IMR-90 (cell line): ENCODE measurements at regions not wholly inside any gene's neighbourhood (a gene's known extent, or its start where the extent isn't known, plus 50 kb on each side); places are given as distances from the start of the nearest gene placed in this dataset.

Experiments used
- ATAC-seq: fragments of 200-7000 bp; cut with Tn5 transposase; 2 replicates; pipeline ENCODE4 v1.9.1; 2020; ENCODE audit warnings: low read depth, mild to moderate bottlenecking, moderate library complexity
- BruUV-seq: library from RNA; stranded (reverse); fragments of 400-500 nt; replicated peaks from 2 replicates; lab custom pipeline; 2021; lab: Mats Ljungman, UMichigan
- CTCF ChIA-PET: fragments of 300-600 bp; formaldehyde crosslinking; extraction: SDS; loops from one replicate; lab custom pipeline; 2021; ENCODE audit warnings: antibody characterized with exemption; lab: Yijun Ruan, JAX
- POLR2A ChIA-PET: fragments of 300-600 bp; sonication (Branson Sonifier 250); formaldehyde crosslinking; loops from one replicate; lab custom pipeline; 2022; ENCODE audit warnings: antibody characterized with exemption; ENCODE audit not compliant: unreplicated experiment; lab: Charles Lee
- DNase-seq: peaks from one replicate; pipeline ENCODE4 v3.0.0; 2013
- H2AFZ ChIP-seq: replicated peaks from 2 replicates; pipeline ENCODE3; 2013; ENCODE audit warnings: low read length, mild to moderate bottlenecking; ENCODE audit not compliant: poor library complexity
- H2AK5ac ChIP-seq: 2 replicates; pipeline ENCODE4 v1.6.1; 2013; ENCODE audit warnings: low read depth, low read length, inconsistent platforms
- H2AK9ac ChIP-seq: replicated peaks from 2 replicates; pipeline ENCODE3; 2013; ENCODE audit warnings: mild to moderate bottlenecking, low read depth, low read length, moderate library complexity; ENCODE audit not compliant: poor library complexity
- H2BK120ac ChIP-seq: 2 replicates; pipeline ENCODE4 v1.6.1; 2013; ENCODE audit warnings: low read depth, low read length, inconsistent platforms
- H2BK15ac ChIP-seq: 3 replicates; pipeline ENCODE4 v1.6.1; 2013; ENCODE audit warnings: low read depth, low read length, inconsistent platforms
- H2BK20ac ChIP-seq: 2 replicates; pipeline ENCODE4 v1.6.1; 2013; ENCODE audit warnings: low read depth, mild to moderate bottlenecking, inconsistent platforms, low read length, moderate library complexity
- H2BK5ac ChIP-seq: 2 replicates; pipeline ENCODE4 v1.6.1; 2013; ENCODE audit warnings: mild to moderate bottlenecking, low read depth, low read length, inconsistent platforms; ENCODE audit not compliant: poor library complexity, severe bottlenecking
- H3K14ac ChIP-seq: replicated peaks from 2 replicates; pipeline ENCODE4 v1.6.1; 2013; ENCODE audit warnings: low read depth, low read length, inconsistent platforms
- H3K18ac ChIP-seq: 2 replicates; pipeline ENCODE4 v1.6.1; 2013; ENCODE audit warnings: low read depth, low read length, control low read depth
- H3K23ac ChIP-seq: 2 replicates; pipeline ENCODE4 v1.6.1; 2013; ENCODE audit warnings: low read depth, low read length, inconsistent platforms
- H3K27ac ChIP-seq: 2 replicates; pipeline ENCODE4 v1.5.1; 2013; ENCODE audit warnings: mild to moderate bottlenecking, control low read depth, low read length; ENCODE audit not compliant: insufficient read depth
- H3K27me3 ChIP-seq: 2 replicates; pipeline ENCODE4 v1.6.1; 2013; ENCODE audit warnings: low read length; ENCODE audit not compliant: control insufficient read depth, insufficient read depth
- H3K36me3 ChIP-seq: 2 replicates; pipeline ENCODE4 v1.6.1; 2013; ENCODE audit warnings: low read length, mixed read lengths; ENCODE audit not compliant: control insufficient read depth, insufficient read depth
- H3K4ac ChIP-seq: 2 replicates; pipeline ENCODE4 v1.6.1; 2013; ENCODE audit warnings: low read depth, low read length, inconsistent platforms
- H3K4me1 ChIP-seq: 2 replicates; pipeline ENCODE4 v1.6.1; 2013; ENCODE audit warnings: low read length, mixed read lengths; ENCODE audit not compliant: control insufficient read depth, insufficient read depth
- H3K4me2 ChIP-seq: 2 replicates; pipeline ENCODE4 v1.6.1; 2013; ENCODE audit warnings: low read depth, mild to moderate bottlenecking, control low read depth, low read length, moderate library complexity
- H3K4me3 ChIP-seq: 2 replicates; pipeline ENCODE4 v1.5.1; 2013; ENCODE audit warnings: low read depth, mild to moderate bottlenecking, control low read depth, low read length, moderate library complexity; ENCODE audit not compliant: insufficient read depth
- H3K56ac ChIP-seq: 2 replicates; pipeline ENCODE4 v1.6.1; 2013; ENCODE audit warnings: low read length, inconsistent platforms; ENCODE audit not compliant: insufficient read depth; ENCODE audit errors: extremely low read depth
- H3K79me1 ChIP-seq, 2 experiments: 2 replicates each; pipeline ENCODE4 v1.6.1; 2013; ENCODE audit warnings: low read length in 2 of 2, inconsistent platforms in 1 of 2, low read depth in 1 of 2
- H3K9ac ChIP-seq: 2 replicates; pipeline ENCODE4 v1.6.1; 2013; ENCODE audit warnings: low read depth, low read length, control low read depth
- H3K9me1 ChIP-seq: 2 replicates; pipeline ENCODE4 v1.6.1; 2013; ENCODE audit warnings: low read length, inconsistent platforms; ENCODE audit not compliant: insufficient read depth
- H3K9me3 ChIP-seq: 2 replicates; pipeline ENCODE4 v1.6.1; 2013; ENCODE audit warnings: low read length; ENCODE audit not compliant: control insufficient read depth, insufficient read depth
- H4K20me1 ChIP-seq: 2 replicates; pipeline ENCODE4 v1.6.1; 2013; ENCODE audit warnings: low read length, inconsistent platforms; ENCODE audit not compliant: insufficient read depth
- H4K5ac ChIP-seq: 2 replicates; pipeline ENCODE4 v1.6.1; 2013; ENCODE audit warnings: mild to moderate bottlenecking, low read depth, low read length, control low read depth
- H4K8ac ChIP-seq, 2 experiments: 2 replicates each; pipeline ENCODE4 v1.6.1; 2013; ENCODE audit warnings: low read depth in 2 of 2, low read length in 2 of 2, control low read depth in 1 of 2, inconsistent platforms in 1 of 2
- H4K91ac ChIP-seq: 2 replicates; pipeline ENCODE4 v1.6.1; 2013; ENCODE audit warnings: low read depth, low read length, inconsistent platforms; ENCODE audit not compliant: insufficient read depth
- CEBPB ChIP-seq: IDR thresholded peaks from 2 replicates; pipeline ENCODE4 v1.6.1; 2012; ENCODE audit warnings: low read depth, low read length, improper control_type of control experiment
- FOS ChIP-seq: fragments of 150-350 bp; IDR thresholded peaks from 2 replicates; pipeline ENCODE4 v1.6.1; 2016; ENCODE audit warnings: low read depth, low read length
- RAD21 ChIP-seq: IDR thresholded peaks from 2 replicates; pipeline ENCODE4 v1.6.1; 2012; ENCODE audit warnings: low read length, improper control_type of control experiment
- WGBS, 2 experiments: methylation state at CpG; one replicate each; pipeline versions ENCODE4 v1.1.5 to v1.1.7; 2013; ENCODE audit warnings: missing lambda C conversion rate in 2 of 2; ENCODE audit not compliant: insufficient read length in 1 of 2; ENCODE audit errors: extremely low coverage in 2 of 2; 5-methylcytosine and 5-hydroxymethylcytosine counted together
- dilution Hi-C: fragments of 300-500 bp; cut with HindIII; formaldehyde crosslinking; loops from one replicate; pipeline ENCODE4 v1.14.3; 2018; ENCODE audit warnings: low sequenced_read_pairs; ENCODE audit not compliant: unreplicated experiment
- in situ Hi-C: fragments of 300-500 bp; cut with MboI; formaldehyde crosslinking; loops from 3 replicates; pipeline ENCODE4 v1.14.3; 2019; ENCODE audit warnings: low sequenced_read_pairs, inconsistent platforms, mixed read lengths
- intact Hi-C: fragments of 100-400 bp; cut with micrococcal nuclease; formaldehyde crosslinking; loops from 2 replicates; pipeline ENCODE4 v1.10.0; 2022

DNA sequence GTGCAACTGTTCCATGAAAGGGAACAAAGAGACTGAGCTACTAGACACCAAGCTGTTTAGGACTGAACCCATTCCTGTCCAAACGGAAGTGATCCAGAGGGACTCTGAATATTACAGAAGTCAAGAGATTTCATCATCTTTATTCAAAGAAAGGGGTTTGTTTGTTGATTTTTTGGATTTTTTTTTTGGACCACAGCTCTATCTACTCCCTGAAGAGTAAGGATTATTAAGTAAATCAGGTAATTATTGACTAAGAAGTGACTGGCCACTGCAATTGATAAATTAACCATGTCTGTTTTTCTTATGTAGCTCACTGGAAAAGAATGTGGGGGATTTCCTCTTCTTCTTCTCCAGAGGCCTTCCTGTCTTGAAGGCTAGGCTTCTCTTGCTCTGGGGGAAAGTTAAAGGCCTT, 146.6 kb upstream of the TPM1 start:
- no peak overlapping the region for H3K4me3 ChIP-seq
- H3K18ac ChIP-seq = peak overlapping the region; percentile 100
- peak overlapping the region; percentile 51 for H3K4me2 ChIP-seq
- peak overlapping the region; percentile 99 for H2BK15ac ChIP-seq
- peak overlapping the region; percentile 79 for H2AFZ ChIP-seq
- peak overlapping the region; percentile 99 for H3K14ac ChIP-seq
- peak overlapping the region; percentile 100 for H2BK120ac ChIP-seq
- dilution Hi-C loops (no loop called here), intact Hi-C loops (loop anchor here (2.0 to 10.0 kb wide), 3 partner anchors 33 to 147 kb away; partner anchors contain the start of gene TPM1), in situ Hi-C loops (loop anchor here (10.0 kb wide), 1 partner anchor 149 kb away; the partner anchor contains the start of gene TPM1)
- ATAC-seq (peak; percentile 22), DNase-seq (peak; percentile 95)
- no CpG with 5 or more reads among the region's 1 CpG for WGBS, 2 experiments
- peak overlapping the region; percentile 100 for H2BK5ac ChIP-seq
- H2AK9ac ChIP-seq = peak overlapping the region; percentile 83
- H3K27me3 ChIP-seq = no peaks in the 10 kb centered on the region
- peaks cover 27% of the 10 kb centered on the region for H3K9me1 ChIP-seq
- H3K9ac ChIP-seq = peak overlapping the region; percentile 80
- H3K23ac ChIP-seq = peak overlapping the region; percentile 96
- peak overlapping the region; percentile 100 for H3K27ac ChIP-seq
- peak overlapping the region; percentile 97 for H3K56ac ChIP-seq
- ChIA-PET CTCF (interaction anchor here (0.7 to 1.2 kb wide), 2 partner anchors 114 to 152 kb away, joined by 3 to 4 read pairs; no protein-coding TSS in a partner anchor), POLR2A (interaction anchor here (0.6 to 1.8 kb wide), 3 partner anchors 116 to 152 kb away, joined by 3 to 8 read pairs (median 8); no protein-coding TSS in a partner anchor)
- BruUV-seq = no TSS peak
- H2BK20ac ChIP-seq = peak overlapping the region; percentile 99
- no peaks in the 10 kb centered on the region for H3K9me3 ChIP-seq
- peak overlapping the region; percentile 100 for H2AK5ac ChIP-seq
- no peaks in the 10 kb centered on the region for H3K36me3 ChIP-seq
- peak overlapping the region; percentile 96 to 99 for H4K8ac ChIP-seq
- H3K4ac ChIP-seq = peak overlapping the region; percentile 100
- peak overlapping the region; percentile 100 for H4K91ac ChIP-seq
- H4K20me1 ChIP-seq = no peaks in the 10 kb centered on the region; the same call in 1 of the 2 replicates
- peak overlapping the region; percentile 99 for H4K5ac ChIP-seq
- peaks cover 0 to 9% of the 10 kb centered on the region in 2 experiments; a peak in 2 of 4 replicates for H3K79me1 ChIP-seq
- peak; percentile 85 for TF ChIP-seq CEBPB
- 0 out of 2 replicates have a peak, but pooled peaks have one; percentile 12 for TF ChIP-seq FOS
- no peak for TF ChIP-seq RAD21
- peaks cover 25% of the 10 kb centered on the region for H3K4me1 ChIP-seq
